ENCODE measurements at regions not wholly inside any gene's neighbourhood (a gene's known extent, or its start where the extent isn't known, plus 50 kb on each side); places are given as distances from the start of the nearest gene placed in this dataset.

DNA sequence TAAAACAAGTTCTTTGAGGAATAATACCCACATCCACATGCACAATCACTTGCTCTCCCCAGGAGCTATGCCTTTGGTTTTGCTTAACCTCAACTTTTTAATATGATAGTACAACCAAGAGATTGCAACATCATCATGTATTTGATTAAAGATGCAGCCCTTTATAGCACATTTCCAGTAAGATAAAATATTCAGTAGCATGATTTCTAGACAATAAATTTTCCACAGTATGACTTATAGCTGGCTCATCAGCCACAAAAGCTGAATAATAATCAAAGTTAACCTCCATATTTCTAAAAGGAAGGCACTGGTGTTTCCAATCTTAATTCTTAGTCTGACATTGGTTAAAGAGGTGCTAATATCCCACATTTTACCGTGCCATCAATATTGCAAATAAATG lies 622.5 kb downstream of the TBL1XR1 start:
- no peaks in the 10 kb centered on the region for H3K79me2 ChIP-seq (ENCODE audit: insufficient read depth, low read depth)
- no peaks in the 10 kb centered on the region for H3K36me3 ChIP-seq (ENCODE audit: insufficient read depth)
- H3K4me3 ChIP-seq (IDR thresholded peaks at IDR 0.05; ENCODE audit: insufficient read depth, low read depth, low read length), result no peak overlapping the region
- TF ChIP-seq, protein P1, sequence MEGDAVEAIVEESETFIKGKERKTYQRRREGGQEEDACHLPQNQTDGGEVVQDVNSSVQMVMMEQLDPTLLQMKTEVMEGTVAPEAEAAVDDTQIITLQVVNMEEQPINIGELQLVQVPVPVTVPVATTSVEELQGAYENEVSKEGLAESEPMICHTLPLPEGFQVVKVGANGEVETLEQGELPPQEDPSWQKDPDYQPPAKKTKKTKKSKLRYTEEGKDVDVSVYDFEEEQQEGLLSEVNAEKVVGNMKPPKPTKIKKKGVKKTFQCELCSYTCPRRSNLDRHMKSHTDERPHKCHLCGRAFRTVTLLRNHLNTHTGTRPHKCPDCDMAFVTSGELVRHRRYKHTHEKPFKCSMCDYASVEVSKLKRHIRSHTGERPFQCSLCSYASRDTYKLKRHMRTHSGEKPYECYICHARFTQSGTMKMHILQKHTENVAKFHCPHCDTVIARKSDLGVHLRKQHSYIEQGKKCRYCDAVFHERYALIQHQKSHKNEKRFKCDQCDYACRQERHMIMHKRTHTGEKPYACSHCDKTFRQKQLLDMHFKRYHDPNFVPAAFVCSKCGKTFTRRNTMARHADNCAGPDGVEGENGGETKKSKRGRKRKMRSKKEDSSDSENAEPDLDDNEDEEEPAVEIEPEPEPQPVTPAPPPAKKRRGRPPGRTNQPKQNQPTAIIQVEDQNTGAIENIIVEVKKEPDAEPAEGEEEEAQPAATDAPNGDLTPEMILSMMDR (conservative IDR thresholded peaks at IDR 0.05; ENCODE audit: low read depth, low read length), result no peak
- no peak overlapping the region for H3K4me2 ChIP-seq
- no peaks in the 10 kb centered on the region for H3K27me3 ChIP-seq (ENCODE audit: insufficient read depth, low read depth)
- no peak overlapping the region for H3K27ac ChIP-seq
- no peak overlapping the region for H3K9ac ChIP-seq
- peaks cover 25% of the 10 kb centered on the region for H3K4me1 ChIP-seq (ENCODE audit: low read depth, poor library complexity, severe bottlenecking)
- no peak overlapping the region for H2AFZ ChIP-seq (ENCODE audit: low read depth)
- H4K20me1 ChIP-seq (ENCODE audit: insufficient read depth), result no peaks in the 10 kb centered on the region

DNA sequence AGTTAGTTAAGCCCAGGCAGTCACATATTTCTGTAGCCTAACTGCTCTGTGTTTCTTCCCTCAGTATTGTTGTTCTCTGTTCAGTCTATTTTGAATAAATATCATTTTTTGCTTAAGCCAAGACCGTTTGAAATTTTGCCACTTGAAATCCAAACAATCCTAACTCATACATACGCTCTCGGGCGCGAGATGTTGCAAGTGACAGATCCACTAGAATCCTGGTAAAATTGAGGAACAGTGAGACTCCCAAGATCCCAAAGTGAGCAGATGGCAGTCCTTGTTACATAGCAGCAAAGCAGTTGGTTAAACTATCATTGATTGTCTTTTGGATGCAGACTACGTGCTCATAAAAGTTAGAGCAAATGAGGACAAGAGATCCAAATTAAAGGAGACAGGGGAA lies 625.4 kb downstream of the TBL1XR1 start:
- no peak overlapping the region for H3K4me2 ChIP-seq
- no peaks in the 10 kb centered on the region for H3K79me2 ChIP-seq (ENCODE audit: insufficient read depth, low read depth)
- H3K9ac ChIP-seq, result no peak overlapping the region
- no peak overlapping the region for H3K27ac ChIP-seq
- no peak overlapping the region for H2AFZ ChIP-seq (ENCODE audit: low read depth)
- TF ChIP-seq, protein P1 (conservative IDR thresholded peaks at IDR 0.05; ENCODE audit: low read depth, low read length), result no peak
- peaks cover 32% of the 10 kb centered on the region for H3K4me1 ChIP-seq (ENCODE audit: low read depth, poor library complexity, severe bottlenecking)
- no peaks in the 10 kb centered on the region for H4K20me1 ChIP-seq (ENCODE audit: insufficient read depth)
- H3K4me3 ChIP-seq (IDR thresholded peaks at IDR 0.05; ENCODE audit: insufficient read depth, low read depth, low read length), result no peak overlapping the region
- no peaks in the 10 kb centered on the region for H3K27me3 ChIP-seq (ENCODE audit: insufficient read depth, low read depth)
- no peaks in the 10 kb centered on the region for H3K36me3 ChIP-seq (ENCODE audit: insufficient read depth)

GRCh38 chr3:176570992-176571391 lies 626.3 kb downstream of the TBL1XR1 start:
- Histone ChIP-seq H3K27ac (no peak overlapping the region), H3K4me2 (no peak overlapping the region), H3K4me1 (ENCODE audit: low read depth, poor library complexity, severe bottlenecking) (peaks cover 42% of the 10 kb centered on the region), H3K79me2 (ENCODE audit: insufficient read depth, low read depth) (no peaks in the 10 kb centered on the region), H4K20me1 (ENCODE audit: insufficient read depth) (no peaks in the 10 kb centered on the region), H3K4me3 (IDR thresholded peaks at IDR 0.05; ENCODE audit: insufficient read depth, low read depth, low read length) (no peak overlapping the region), H3K27me3 (ENCODE audit: insufficient read depth, low read depth) (no peaks in the 10 kb centered on the region), H3K36me3 (ENCODE audit: insufficient read depth) (no peaks in the 10 kb centered on the region), H3K9ac (no peak overlapping the region), H2AFZ (ENCODE audit: low read depth) (no peak overlapping the region)
- TF ChIP-seq, protein P1 (conservative IDR thresholded peaks at IDR 0.05; ENCODE audit: low read depth, low read length), result no peak

GRCh38 chr3:176568189-176568588 lies 629.1 kb downstream of the TBL1XR1 start:
- Histone ChIP-seq H3K27me3 (ENCODE audit: insufficient read depth, low read depth) (no peaks in the 10 kb centered on the region), H3K4me3 (IDR thresholded peaks at IDR 0.05; ENCODE audit: insufficient read depth, low read depth, low read length) (no peak overlapping the region), H3K9ac (no peak overlapping the region), H3K4me1 (ENCODE audit: low read depth, poor library complexity, severe bottlenecking) (peaks cover 40% of the 10 kb centered on the region), H4K20me1 (ENCODE audit: insufficient read depth) (no peaks in the 10 kb centered on the region), H3K27ac (no peak overlapping the region), H3K79me2 (ENCODE audit: insufficient read depth, low read depth) (no peaks in the 10 kb centered on the region), H3K36me3 (ENCODE audit: insufficient read depth) (no peaks in the 10 kb centered on the region), H3K4me2 (0 out of 2 replicates have a peak overlapping the region, but pooled peaks have one; percentile 55), H2AFZ (ENCODE audit: low read depth) (no peak overlapping the region)
- TF ChIP-seq, protein P1 (conservative IDR thresholded peaks at IDR 0.05; ENCODE audit: low read depth, low read length), result no peak

Data from KMS-11 (cell line).